HepG2 (cell line): ENCODE measurements at regions not wholly inside any gene's neighbourhood (a gene's known extent, or its start where the extent isn't known, plus 50 kb on each side); places are given as distances from the start of the nearest gene placed in this dataset.

Experiments
- ATAC-seq: fragments of 200-7000 bp; cut with Tn5 transposase; 3 replicates; pipeline ENCODE4 v1.9.1; 2020; ENCODE audit warnings: mild to moderate bottlenecking, moderate library complexity
- BruUV-seq: library from RNA; stranded (reverse); fragments of 400-500 nt; replicated peaks from 2 replicates; lab custom pipeline; 2021; lab: Mats Ljungman, UMichigan
- CTCF ChIA-PET: fragments of 300-600 bp; formaldehyde crosslinking; extraction: SDS; loops from one replicate; lab custom pipeline; 2021; ENCODE audit warnings: low total read pairs, inconsistent platforms, low intra/inter-chr PET ratio; lab: Yijun Ruan, JAX
- POLR2A ChIA-PET: fragments of 350-600 bp; sonication (Branson Sonifier 250); formaldehyde crosslinking; loops from one replicate; lab custom pipeline; 2020; ENCODE audit warnings: antibody characterized with exemption, inconsistent platforms; lab: Yijun Ruan, JAX
- DNase-seq: peaks from one replicate; pipeline ENCODE4 v3.0.0-alpha.2; 2015; ENCODE audit warnings: low spot score
- FAIRE-seq: peaks from 3 replicates; lab custom pipeline; 2011; peaks lifted over from hg19 to GRCh38; lab: Jason Lieb, UNC
- H2AFZ ChIP-seq: one replicate; pipeline ENCODE4 v1.6.1; 2011; ENCODE audit warnings: low read length, inconsistent platforms
- H3K27ac ChIP-seq: fragments of 300-600 bp; 3 replicates; pipeline ENCODE4 v1.8.0; 2011; ENCODE audit warnings: mixed run types, mild to moderate bottlenecking, mixed read lengths, low read length, inconsistent platforms; ENCODE audit not compliant: insufficient read depth; ENCODE audit errors: extremely low read length
- H3K27me3 ChIP-seq, 2 experiments: fragments of 200-600 bp in 1 of 2; 2 replicates in 1 of 2; 3 replicates in 1 of 2; pipeline versions ENCODE4 v1.6.0 to v1.8.0; 2011; ENCODE audit warnings: low read length in 2 of 2, mild to moderate bottlenecking in 2 of 2, moderate library complexity in 2 of 2, inconsistent platforms in 1 of 2; ENCODE audit not compliant: insufficient read depth in 2 of 2, control insufficient read depth in 1 of 2
- H3K36me3 ChIP-seq, 2 experiments: fragments of 200-600 bp in 1 of 2; replicated peaks in 1 of 2; 2 replicates in 1 of 2; 3 replicates in 1 of 2; pipeline versions ENCODE4 v1.5.1 to v1.8.0; 2011; ENCODE audit warnings: low read length in 2 of 2, inconsistent platforms in 1 of 2; ENCODE audit not compliant: insufficient read depth in 2 of 2, control insufficient read depth in 1 of 2
- H3K4me1 ChIP-seq: 2 replicates; pipeline ENCODE4 v1.5.1; 2012; ENCODE audit warnings: low read length, inconsistent platforms; ENCODE audit not compliant: insufficient read depth
- H3K4me2 ChIP-seq: 2 replicates; pipeline ENCODE4 v1.6.0; 2011; ENCODE audit warnings: low read depth, low read length, inconsistent platforms
- H3K4me3 ChIP-seq, 3 experiments: fragments of 200-600 bp in 1 of 3; sonication (generic), shearing (Covaris generic) in 1 of 3; replicated peaks in 1 of 3; 2 replicates each; pipeline ENCODE4 v1.5.1; 2011 to 2016; ENCODE audit warnings: low read length in 3 of 3, inconsistent platforms in 2 of 3, low read depth in 2 of 3, mild to moderate bottlenecking in 2 of 3, control low read depth in 1 of 3, mixed read lengths in 1 of 3; ENCODE audit not compliant: insufficient read depth in 1 of 3
- H3K79me2 ChIP-seq: one replicate; pipeline ENCODE4 v1.6.1; 2011; ENCODE audit warnings: low read length, inconsistent platforms; ENCODE audit not compliant: insufficient read depth
- H3K9ac ChIP-seq: 2 replicates; pipeline ENCODE4 v1.6.0; 2011; ENCODE audit warnings: mild to moderate bottlenecking, low read depth, low read length, inconsistent platforms; ENCODE audit not compliant: insufficient read depth
- H3K9me3 ChIP-seq: 2 replicates; pipeline ENCODE4 v1.5.1; 2012; ENCODE audit warnings: mild to moderate bottlenecking, low read length
- H4K20me1 ChIP-seq: 2 replicates; pipeline ENCODE4 v1.6.0; 2011; ENCODE audit warnings: inconsistent platforms, mild to moderate bottlenecking, low read length, moderate library complexity; ENCODE audit not compliant: insufficient read depth
- DMTF1 ChIP-seq: sonication (generic); formaldehyde crosslinking; IDR thresholded peaks from 2 replicates; pipeline ENCODE4 v1.4.0; 2020; ENCODE audit warnings: mild to moderate bottlenecking, missing genetic modification reagents
- KLF15 ChIP-seq: sonication (generic); formaldehyde crosslinking; IDR thresholded peaks from 2 replicates; pipeline ENCODE4 v1.8.1; 2023; ENCODE audit warnings: borderline replicate concordance, mild to moderate bottlenecking, inconsistent platforms, missing genetic modification reagents, mixed read lengths
- SMC3 ChIP-seq: IDR thresholded peaks from 2 replicates; pipeline ENCODE4 v1.6.1; 2011; ENCODE audit warnings: low read length, improper control_type of control experiment
- ZNF816 ChIP-seq: sonication (generic); formaldehyde crosslinking; IDR thresholded peaks from 2 replicates; pipeline ENCODE4 v1.8.0; 2022; ENCODE audit warnings: missing genetic modification reagents, mild to moderate bottlenecking, borderline replicate concordance
- WGBS: methylation state at CpG from one replicate; pipeline ENCODE4 v1.1.6; 2017; ENCODE audit warnings: low lambda C conversion rate; 5-methylcytosine and 5-hydroxymethylcytosine counted together
- in situ Hi-C: cut with HindIII; loops from 2 replicates; pipeline ENCODE4 v1.10.0; 2017; ENCODE audit warnings: low pct_unique_long_range_greater_than_20kb; ENCODE audit not compliant: extremely low pct_ligation_motif_present
- intact Hi-C: fragments of 100-400 bp; cut with micrococcal nuclease; formaldehyde crosslinking; loops from one replicate; pipeline ENCODE4 v1.10.0; 2022; ENCODE audit not compliant: unreplicated experiment
- TF ChIP-seq, protein P1 (sequence below): sonication (generic); formaldehyde crosslinking; IDR thresholded peaks from 2 replicates; pipeline ENCODE4 v1.4.0; 2020; ENCODE audit warnings: missing genetic modification reagents; ENCODE audit errors: not compliant biosample characterization
- TF ChIP-seq, protein P2 (sequence below): sonication (generic); formaldehyde crosslinking; IDR thresholded peaks from 2 replicates; pipeline ENCODE4 v1.4.0; 2020; ENCODE audit warnings: mild to moderate bottlenecking, missing genetic modification reagents, borderline replicate concordance

DNA sequence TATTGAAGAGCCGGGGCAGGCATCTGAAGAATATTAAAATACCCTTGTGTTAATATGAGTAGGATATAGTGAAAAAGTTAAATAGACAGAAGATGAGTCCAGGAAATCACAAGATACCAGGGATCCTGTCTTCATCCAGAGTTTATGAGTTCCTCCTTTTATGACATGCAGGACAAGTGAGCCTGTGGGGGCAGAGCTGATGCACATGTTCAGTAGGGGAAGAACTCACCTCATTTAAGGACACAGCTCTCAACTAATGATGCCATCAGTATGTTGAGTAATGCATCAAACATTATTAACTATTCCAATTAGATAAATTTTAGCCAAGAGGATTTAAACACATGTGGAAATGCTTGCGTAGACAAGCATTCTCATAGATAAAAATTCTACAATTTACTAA lies 435.8 kb upstream of the AKR1E2 start:
- H3K36me3 ChIP-seq: no peaks in the 10 kb centered on the region
- H3K9ac ChIP-seq: no peak overlapping the region
- H3K79me2 ChIP-seq: no peaks in the 10 kb centered on the region
- in situ Hi-C loops: no loop called here
- TF ChIP-seq SMC3 (no peak), KLF15 (CRISPR knock-in tag) (no peak)
- TF ChIP-seq, all 625 proteins: peak for 0
- BruUV-seq: no TSS peak
- WGBS: 4% methylated on average over 2 of the region's 2 CpGs
- Histone ChIP-seq H3K9me3 (no peaks in the 10 kb centered on the region), H3K27me3 (peaks cover 0 to 6% of the 10 kb centered on the region in 2 experiments; a peak in 2 of 5 replicates), H3K4me3 (no peak overlapping the region), H3K27ac (no peak overlapping the region), H2AFZ (no peak overlapping the region), H4K20me1 (no peaks in the 10 kb centered on the region), H3K4me1 (no peaks in the 10 kb centered on the region), H3K4me2 (no peak overlapping the region)
- ATAC-seq (no peak), DNase-seq (no peak), FAIRE-seq (no peak)
- CTCF ChIA-PET: no interaction called here
- POLR2A ChIA-PET: no interaction called here
- intact Hi-C loops: no loop called here

DNA sequence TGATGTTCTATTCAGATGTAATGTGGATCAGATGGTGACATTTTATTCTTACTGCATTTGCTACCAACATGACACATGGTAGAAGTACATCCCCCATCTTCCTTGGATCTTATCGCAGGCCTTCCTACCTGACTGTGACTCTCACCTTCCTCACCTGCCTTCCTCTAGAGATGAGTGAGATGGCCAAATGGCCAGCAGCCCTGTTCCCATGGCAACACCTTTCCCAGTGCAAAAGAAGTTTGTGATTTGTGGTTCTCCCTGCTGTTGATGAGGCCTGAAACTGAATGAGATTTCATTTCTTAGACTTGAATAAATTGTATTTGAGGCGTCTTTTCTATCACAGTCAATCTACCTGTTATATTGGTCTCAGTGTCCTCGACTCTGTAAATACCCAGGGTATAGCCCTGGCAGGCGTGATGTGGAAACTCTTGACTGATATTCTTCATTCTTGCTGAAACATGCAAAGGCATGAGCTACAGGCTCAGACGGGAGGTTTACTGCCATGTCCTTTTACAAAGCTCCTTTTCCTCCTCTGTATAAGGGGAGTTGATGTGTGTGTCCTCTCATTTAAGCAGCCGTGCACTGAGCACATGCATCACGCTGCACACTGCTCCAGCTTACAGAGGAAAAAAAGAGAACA lies 440.7 kb upstream of the AKR1E2 start:
- no TSS peak for BruUV-seq
- in situ Hi-C loops: no loop called here
- no peak for TF ChIP-seq DMTF1
- no peak for TF ChIP-seq ZNF816 (CRISPR knock-in tag)
- TF ChIP-seq, protein P1, sequence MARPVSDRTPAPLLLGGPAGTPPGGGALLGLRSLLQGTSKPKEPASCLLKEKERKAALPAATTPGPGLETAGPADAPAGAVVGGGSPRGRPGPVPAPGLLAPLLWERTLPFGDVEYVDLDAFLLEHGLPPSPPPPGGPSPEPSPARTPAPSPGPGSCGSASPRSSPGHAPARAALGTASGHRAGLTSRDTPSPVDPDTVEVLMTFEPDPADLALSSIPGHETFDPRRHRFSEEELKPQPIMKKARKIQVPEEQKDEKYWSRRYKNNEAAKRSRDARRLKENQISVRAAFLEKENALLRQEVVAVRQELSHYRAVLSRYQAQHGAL: no peak
- TF ChIP-seq, protein P2, sequence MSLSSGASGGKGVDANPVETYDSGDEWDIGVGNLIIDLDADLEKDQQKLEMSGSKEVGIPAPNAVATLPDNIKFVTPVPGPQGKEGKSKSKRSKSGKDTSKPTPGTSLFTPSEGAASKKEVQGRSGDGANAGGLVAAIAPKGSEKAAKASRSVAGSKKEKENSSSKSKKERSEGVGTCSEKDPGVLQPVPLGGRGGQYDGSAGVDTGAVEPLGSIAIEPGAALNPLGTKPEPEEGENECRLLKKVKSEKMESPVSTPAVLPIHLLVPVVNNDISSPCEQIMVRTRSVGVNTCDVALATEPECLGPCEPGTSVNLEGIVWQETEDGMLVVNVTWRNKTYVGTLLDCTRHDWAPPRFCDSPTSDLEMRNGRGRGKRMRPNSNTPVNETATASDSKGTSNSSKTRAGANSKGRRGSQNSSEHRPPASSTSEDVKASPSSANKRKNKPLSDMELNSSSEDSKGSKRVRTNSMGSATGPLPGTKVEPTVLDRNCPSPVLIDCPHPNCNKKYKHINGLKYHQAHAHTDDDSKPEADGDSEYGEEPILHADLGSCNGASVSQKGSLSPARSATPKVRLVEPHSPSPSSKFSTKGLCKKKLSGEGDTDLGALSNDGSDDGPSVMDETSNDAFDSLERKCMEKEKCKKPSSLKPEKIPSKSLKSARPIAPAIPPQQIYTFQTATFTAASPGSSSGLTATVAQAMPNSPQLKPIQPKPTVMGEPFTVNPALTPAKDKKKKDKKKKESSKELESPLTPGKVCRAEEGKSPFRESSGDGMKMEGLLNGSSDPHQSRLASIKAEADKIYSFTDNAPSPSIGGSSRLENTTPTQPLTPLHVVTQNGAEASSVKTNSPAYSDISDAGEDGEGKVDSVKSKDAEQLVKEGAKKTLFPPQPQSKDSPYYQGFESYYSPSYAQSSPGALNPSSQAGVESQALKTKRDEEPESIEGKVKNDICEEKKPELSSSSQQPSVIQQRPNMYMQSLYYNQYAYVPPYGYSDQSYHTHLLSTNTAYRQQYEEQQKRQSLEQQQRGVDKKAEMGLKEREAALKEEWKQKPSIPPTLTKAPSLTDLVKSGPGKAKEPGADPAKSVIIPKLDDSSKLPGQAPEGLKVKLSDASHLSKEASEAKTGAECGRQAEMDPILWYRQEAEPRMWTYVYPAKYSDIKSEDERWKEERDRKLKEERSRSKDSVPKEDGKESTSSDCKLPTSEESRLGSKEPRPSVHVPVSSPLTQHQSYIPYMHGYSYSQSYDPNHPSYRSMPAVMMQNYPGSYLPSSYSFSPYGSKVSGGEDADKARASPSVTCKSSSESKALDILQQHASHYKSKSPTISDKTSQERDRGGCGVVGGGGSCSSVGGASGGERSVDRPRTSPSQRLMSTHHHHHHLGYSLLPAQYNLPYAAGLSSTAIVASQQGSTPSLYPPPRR: no peak

More for the DNA sequence above, 440.7 kb upstream of the AKR1E2 start:
- 14% methylated on average over 7 of the region's 7 CpGs for WGBS
- Histone ChIP-seq H3K27ac (no peak overlapping the region), H3K4me2 (no peak overlapping the region), H3K79me2 (no peaks in the 10 kb centered on the region), H3K4me3 (no peak overlapping the region), H3K9ac (no peak overlapping the region), H3K4me1 (no peaks in the 10 kb centered on the region), H4K20me1 (no peaks in the 10 kb centered on the region), H3K27me3 (no peaks in the 10 kb centered on the region), H3K9me3 (no peaks in the 10 kb centered on the region), H2AFZ (no peak overlapping the region), H3K36me3 (no peaks in the 10 kb centered on the region)
- no peak for DNase-seq
- intact Hi-C loops: no loop called here
- no peak for FAIRE-seq
- CTCF ChIA-PET: no interaction called here
- no peak for ATAC-seq
- POLR2A ChIA-PET: no interaction called here
